ENCODE measurements at regions not wholly inside any gene's neighbourhood (a gene's known extent, or its start where the extent isn't known, plus 50 kb on each side); places are given as distances from the start of the nearest gene placed in this dataset.

GRCh38 chr11:128047026-128047425 lies 540.3 kb downstream of the ETS1 start:
- Histone ChIP-seq H3K4me3 (no peak overlapping the region), H3K27ac (no peak overlapping the region), H3K27me3 (no peaks in the 10 kb centered on the region), H3K9me3 (no peaks in the 10 kb centered on the region), H3K36me3 (replicated peaks in 1 of 2; ENCODE audit: insufficient read depth in 1 of 2, low read depth in 2 of 2) (no peaks in the 10 kb centered on the region), H3K4me1 (no peaks in the 10 kb centered on the region)
- DNase-seq (no peak), ATAC-seq (no peak)
- intact Hi-C loops (cut with DNase I) = no loop called here
- WGBS, 2 donors = 53 to 59% methylated on average over 4 of the region's 4 CpGs
- no peak for TF ChIP-seq CTCF (IDR thresholded peaks at IDR 0.05)
- TF ChIP-seq POLR2A (IDR thresholded peaks at IDR 0.05) = no peak

GRCh38 chr11:128046213-128046612 lies 541.1 kb downstream of the ETS1 start:
- Histone ChIP-seq H3K36me3 (replicated peaks in 1 of 2; ENCODE audit: insufficient read depth in 1 of 2, low read depth in 2 of 2) (no peaks in the 10 kb centered on the region), H3K27ac (no peak overlapping the region), H3K9me3 (no peaks in the 10 kb centered on the region), H3K4me1 (no peaks in the 10 kb centered on the region), H3K27me3 (no peaks in the 10 kb centered on the region), H3K4me3 (no peak overlapping the region)
- TF ChIP-seq CTCF (IDR thresholded peaks at IDR 0.05) (no peak), POLR2A (IDR thresholded peaks at IDR 0.05) (no peak)
- DNase-seq (no peak), ATAC-seq (no peak)
- WGBS, 2 donors = 62 to 81% methylated on average over 3 of the region's 3 CpGs
- intact Hi-C loops (cut with DNase I) = no loop called here

- no peak for TF ChIP-seq CTCF (IDR thresholded peaks at IDR 0.05)
- TF ChIP-seq POLR2A (IDR thresholded peaks at IDR 0.05) = no peak
- Histone ChIP-seq H3K27me3 (no peaks in the 10 kb centered on the region), H3K36me3 (replicated peaks in 1 of 2; ENCODE audit: insufficient read depth in 1 of 2, low read depth in 2 of 2) (no peaks in the 10 kb centered on the region), H3K9me3 (no peaks in the 10 kb centered on the region), H3K4me1 (no peaks in the 10 kb centered on the region), H3K27ac (no peak overlapping the region), H3K4me3 (no peak overlapping the region)
- WGBS, 2 donors = 39 to 44% methylated on average over 4 of the region's 4 CpGs
- ATAC-seq (no peak), DNase-seq (no peak)
- intact Hi-C loops (cut with DNase I) = no loop called here
These were observed 542.1 kb downstream of the ETS1 start for GRCh38 chr11:128045094-128045725.

GRCh38 chr11:128042290-128042751 lies 545.0 kb downstream of the ETS1 start:
- TF ChIP-seq CTCF (IDR thresholded peaks at IDR 0.05) (no peak), POLR2A (IDR thresholded peaks at IDR 0.05) (no peak)
- no peaks in the 10 kb centered on the region for H3K27me3 ChIP-seq
- no peak for DNase-seq
- no peaks in the 10 kb centered on the region for H3K9me3 ChIP-seq
- no peaks in the 10 kb centered on the region for H3K4me1 ChIP-seq
- intact Hi-C loops (cut with DNase I) = no loop called here
- no peak overlapping the region for H3K4me3 ChIP-seq
- WGBS, 2 donors = 19 to 27% methylated on average over 3 of the region's 3 CpGs
- ATAC-seq = no peak
- H3K27ac ChIP-seq = no peak overlapping the region
- no peaks in the 10 kb centered on the region for H3K36me3 ChIP-seq (replicated peaks in 1 of 2; ENCODE audit: insufficient read depth in 1 of 2, low read depth in 2 of 2)

- no peak overlapping the region for H3K27ac ChIP-seq
- no peaks in the 10 kb centered on the region for H3K36me3 ChIP-seq (replicated peaks in 1 of 2; ENCODE audit: insufficient read depth in 1 of 2, low read depth in 2 of 2)
- ATAC-seq = no peak
- DNase-seq = no peak
- no peak for TF ChIP-seq CTCF (IDR thresholded peaks at IDR 0.05)
- TF ChIP-seq POLR2A (IDR thresholded peaks at IDR 0.05) = no peak
- H3K9me3 ChIP-seq = no peaks in the 10 kb centered on the region
- H3K27me3 ChIP-seq = no peaks in the 10 kb centered on the region
- intact Hi-C loops (cut with DNase I) = no loop called here
- H3K4me3 ChIP-seq = no peak overlapping the region
- no peaks in the 10 kb centered on the region for H3K4me1 ChIP-seq
- 10% methylated on average over 3 of the region's 3 CpGs for WGBS, 2 donors
These were observed 546.8 kb downstream of the ETS1 start for GRCh38 chr11:128040603-128041002.

Data from body of pancreas (tissue), 4 donors.